HG03064 (cell line): ENCODE measurements at regions not wholly inside any gene's neighbourhood (a gene's known extent, or its start where the extent isn't known, plus 50 kb on each side); places are given as distances from the start of the nearest gene placed in this dataset.
"Not testable (repeated sequence)": the region's sequence is repeated elsewhere in the genome, so short reads cannot be mapped to it uniquely, and the experiment has no call there.

ENCODE experiments used
- ATAC-seq: cut with Tn5 transposase; IDR thresholded peaks from one replicate; pipeline ENCODE4 v1.9.1; 2021; ENCODE audit warnings: low read depth; ENCODE audit not compliant: unreplicated experiment

- not testable (repeated sequence) for ATAC-seq
These were observed 96.2 kb downstream of the BDH1 start for GRCh38 chr3:197459571-197459970.

DNA sequence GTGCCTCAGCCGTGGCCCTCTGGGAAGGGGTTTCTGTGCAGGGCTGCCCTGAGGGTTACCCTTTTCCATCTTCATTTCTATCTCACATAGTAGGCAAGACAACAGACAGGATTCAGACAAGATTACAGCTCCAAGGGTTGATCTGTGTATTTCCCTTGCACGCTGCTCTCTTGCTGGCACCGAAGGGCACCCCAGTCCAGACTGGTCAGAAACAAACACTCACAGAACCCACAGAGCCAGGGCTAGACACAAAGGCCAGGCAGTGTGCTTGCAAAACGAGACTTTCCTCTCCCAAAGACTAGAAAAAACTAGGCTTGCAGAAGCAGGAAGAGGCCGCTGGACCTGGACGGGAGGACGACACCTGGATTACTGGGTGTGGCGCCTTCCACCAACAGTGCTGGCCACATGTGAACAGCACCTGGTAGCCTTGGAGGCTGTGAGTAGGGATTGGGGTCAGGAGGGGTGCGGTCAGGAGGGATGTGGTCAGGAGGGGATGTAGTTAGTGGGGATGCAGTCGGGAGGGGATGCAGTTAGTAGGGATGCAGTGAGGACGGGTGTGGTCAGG lies 96.8 kb downstream of the BDH1 start:
- no peak for ATAC-seq

DNA sequence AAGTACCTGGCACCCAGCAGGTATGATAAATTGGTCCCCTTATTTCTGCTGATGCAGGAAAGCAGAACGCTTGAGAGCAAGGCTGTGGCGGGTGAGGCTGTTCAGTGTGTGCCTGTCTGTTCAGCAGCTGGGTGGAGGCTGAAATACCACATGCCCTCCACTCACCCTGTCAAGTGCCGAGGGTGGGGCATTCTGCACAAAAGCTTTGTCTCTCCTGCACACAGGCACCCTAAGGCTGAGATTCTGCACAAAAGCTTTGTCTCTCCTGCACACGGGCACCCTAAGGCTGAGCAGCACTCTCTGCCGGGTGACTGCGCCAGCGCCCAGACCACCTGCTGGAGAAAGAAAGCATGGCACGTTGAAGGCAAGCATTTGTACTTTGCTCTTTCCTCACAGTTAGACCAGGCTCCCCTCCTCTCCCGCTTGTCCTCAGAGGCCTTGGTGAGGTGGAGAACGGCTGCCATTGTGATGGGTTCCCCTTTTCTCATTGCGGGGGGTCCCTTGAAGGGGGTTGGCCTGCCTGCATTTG lies 97.5 kb downstream of the BDH1 start:
- ATAC-seq = no peak

DNA sequence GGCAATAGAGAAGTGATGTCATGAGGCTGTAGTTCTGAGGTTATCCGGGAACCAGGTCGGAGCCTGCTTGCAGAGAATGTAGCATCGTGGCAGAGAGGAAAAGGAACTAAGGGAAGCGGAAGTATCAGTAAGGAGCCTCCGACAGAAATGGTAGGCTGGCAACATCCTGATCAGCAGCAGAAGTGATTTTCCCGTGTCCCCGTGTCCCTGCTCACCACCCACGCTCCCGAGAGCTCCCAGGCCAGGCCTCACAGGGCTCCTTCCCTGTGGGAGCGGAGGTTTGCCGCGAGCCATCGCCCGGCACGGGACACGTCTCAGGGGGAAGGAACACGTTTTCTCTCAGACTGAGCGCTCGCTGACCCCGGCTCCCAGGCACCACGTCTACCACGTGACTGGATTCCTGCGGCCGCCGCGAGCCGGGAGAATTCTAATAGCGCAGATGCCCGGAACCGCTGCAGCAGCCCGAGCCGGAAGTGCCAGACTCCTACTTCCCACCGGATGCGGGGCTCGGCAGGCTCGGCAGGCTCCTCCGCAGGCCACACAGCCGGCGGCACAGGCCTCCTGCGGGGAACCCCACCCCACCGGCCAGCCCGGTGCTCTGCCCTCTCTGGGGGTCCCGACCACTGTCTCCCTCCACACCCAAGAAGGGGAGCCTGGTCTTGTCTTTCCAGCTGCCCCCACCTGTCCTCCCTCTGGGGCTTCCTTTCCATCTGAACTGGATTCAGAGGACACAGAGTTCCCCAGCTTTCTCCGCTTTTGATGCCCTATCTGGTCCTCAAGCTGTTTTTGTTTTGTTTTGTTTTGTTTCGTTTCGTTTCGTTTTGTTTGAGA lies 99.3 kb downstream of the BDH1 start:
- ATAC-seq = no peak

DNA sequence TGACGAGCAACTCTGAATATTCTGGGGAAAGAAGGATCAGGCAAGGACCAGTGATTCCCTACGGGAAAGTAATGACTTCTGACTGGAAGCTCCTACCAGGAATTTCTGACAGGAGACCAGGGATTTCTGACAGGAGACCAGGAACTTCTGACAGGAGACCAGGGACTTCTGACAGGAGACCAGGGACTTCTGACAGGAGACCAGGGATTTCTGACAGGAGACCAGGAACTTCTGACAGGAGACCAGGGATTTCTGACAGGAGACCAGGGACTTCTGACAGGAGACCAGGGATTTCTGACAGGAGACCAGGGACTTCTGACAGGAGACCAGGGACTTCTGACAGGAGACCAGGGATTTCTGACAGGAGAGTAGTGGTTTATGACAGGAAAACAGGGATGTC lies 100.9 kb downstream of the BDH1 start:
- ATAC-seq = not testable (repeated sequence)

DNA sequence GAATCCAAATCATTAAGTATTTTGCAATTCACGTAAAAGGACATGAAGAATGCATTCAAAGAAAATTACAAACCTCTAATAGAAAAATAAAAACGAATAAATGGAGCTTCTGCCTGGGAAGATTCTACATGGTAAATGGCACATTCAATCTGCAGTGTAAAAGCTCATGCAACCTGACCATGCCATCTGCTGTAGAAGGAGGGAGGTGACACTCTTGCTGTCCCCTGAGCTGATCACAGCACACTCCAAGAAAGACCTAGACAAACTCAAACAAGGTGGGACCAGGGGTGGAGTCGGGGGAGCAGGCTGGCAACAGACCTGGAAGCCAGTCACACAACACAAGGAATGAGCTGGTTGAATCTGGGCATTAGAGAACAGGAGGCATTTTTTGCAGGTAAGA lies 101.8 kb downstream of the BDH1 start:
- ATAC-seq = no peak

- no peak for ATAC-seq
These were observed 105.0 kb downstream of the BDH1 start for GRCh38 chr3:197450810-197451209.

DNA sequence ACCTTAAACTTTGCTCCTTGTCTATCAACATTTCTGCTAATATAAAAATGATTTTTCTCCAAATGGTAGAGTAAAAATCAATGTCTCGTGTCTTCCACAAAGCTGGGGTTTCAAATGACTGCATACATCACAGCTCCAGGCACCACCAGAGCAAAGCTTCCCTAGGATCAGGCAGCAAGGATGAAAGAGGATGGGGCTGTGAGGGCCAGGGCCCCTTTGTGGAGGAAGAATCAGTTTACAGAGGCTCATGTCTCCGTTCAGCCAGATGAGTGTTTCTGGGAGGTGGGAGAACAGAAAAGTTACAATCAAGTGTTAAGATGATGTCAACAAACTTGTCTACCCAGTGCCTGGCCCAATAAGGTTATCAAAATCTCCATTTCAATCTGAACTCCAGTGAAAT lies 105.5 kb downstream of the BDH1 start:
- ATAC-seq = no peak

DNA sequence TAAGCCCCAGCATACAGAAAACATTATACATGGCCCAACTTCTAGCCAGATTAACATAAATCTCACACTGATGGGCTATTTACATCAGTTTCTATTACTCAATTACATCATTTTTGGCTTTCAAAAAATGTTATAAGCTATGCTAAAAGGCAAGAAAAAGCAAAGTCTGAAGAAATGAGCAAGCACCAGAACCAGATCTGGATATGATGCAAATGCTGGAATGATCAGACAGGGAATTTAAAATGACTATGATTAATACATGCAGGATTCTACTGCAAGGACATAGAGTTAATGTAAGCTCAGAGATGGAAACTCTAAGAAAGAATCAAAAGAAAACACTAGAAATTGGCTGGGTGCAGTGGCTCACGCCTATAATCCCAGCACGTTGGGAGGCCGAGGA lies 106.6 kb downstream of the BDH1 start:
- not testable (repeated sequence) for ATAC-seq

- not testable (repeated sequence) for ATAC-seq
These were observed 108.0 kb downstream of the BDH1 start for GRCh38 chr3:197447781-197448180.

GRCh38 chr3:197447057-197447456 lies 108.7 kb downstream of the BDH1 start:
- no peak for ATAC-seq

- no peak for ATAC-seq
These were observed 109.1 kb downstream of the BDH1 start for GRCh38 chr3:197446700-197447056.

DNA sequence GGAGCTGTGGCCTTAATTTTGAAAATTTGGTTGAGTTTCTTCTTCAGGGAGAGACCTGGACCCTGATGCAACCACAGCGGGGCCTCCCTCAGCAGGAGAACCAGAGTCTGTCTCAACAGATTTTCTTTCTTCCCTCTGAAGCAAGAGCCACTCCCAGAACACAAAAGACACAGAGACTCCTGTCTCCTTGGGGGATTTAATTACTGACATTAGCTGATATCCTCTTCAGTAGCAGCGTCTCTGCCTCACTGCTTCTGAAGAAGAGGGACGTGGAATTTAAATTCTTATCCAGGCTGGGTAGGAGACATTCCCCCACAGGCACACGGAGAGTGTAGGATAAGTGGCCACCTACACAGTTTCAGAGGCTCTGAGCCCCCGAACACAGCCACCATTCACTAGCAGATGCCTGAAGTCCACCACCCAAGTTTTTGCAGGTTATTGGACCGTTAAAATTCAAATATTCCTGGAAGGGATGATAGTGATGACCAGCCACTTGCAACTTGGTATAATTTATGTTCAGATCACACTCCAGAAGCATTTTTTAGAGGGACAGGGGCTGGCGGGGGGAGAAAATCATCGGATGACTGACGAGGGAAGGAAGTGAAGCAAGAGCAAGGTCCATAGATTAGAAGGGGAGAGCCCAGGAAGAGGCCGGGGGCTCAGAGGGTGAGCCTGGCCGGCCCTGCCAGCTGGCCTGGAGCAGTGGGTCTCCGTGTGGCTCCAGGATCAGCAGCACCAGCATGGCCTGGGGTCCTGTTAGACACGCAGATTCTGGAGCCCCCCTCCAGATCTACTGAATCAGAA lies 109.7 kb downstream of the BDH1 start:
- ATAC-seq = no peak

DNA sequence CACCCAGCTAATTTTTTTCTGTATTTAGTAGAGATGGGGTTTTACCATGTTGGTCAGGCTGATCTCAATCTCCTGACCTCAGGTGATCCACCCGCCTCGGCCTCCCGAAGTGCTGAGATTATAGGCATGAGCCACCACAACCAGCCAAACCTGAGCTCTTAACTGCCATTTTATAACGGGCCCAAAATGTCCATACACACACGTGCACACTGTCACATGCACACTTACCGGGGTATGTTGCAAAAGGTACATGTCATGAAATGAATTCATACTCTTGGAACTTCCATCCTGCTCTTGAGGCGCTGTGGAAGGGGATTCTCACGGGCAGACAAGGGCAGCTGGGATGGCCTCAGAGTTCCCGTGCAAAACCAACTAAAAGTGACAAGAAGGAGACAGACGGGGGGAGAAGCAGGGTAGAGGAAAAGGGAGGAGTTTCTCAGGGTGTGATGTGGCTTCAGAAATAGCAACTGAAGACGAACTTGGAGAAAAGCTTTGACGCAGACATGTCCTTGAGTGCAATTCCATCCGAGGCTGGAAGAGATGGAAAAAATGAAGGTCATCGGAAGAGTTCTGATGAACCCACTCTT lies 110.9 kb downstream of the BDH1 start:
- no peak for ATAC-seq

DNA sequence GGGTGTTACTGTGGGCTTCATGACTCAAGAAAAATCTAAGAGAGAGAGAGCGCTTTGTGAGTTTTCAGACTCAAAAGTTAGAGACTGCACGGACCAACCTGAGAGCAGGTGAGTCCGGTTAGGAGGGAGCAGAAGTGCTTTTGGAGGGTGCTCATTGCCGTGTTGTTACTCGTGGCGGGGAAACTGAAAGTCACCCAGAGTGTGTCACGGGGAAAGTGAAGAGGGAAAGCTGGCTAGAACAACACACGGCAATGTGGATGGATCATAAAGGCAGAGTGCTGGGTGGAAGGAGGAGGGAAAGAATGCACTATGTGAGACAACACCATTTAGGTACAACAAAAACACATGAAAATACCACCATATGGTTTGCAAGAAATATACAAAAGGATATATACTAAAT lies 112.3 kb downstream of the BDH1 start:
- ATAC-seq = no peak

DNA sequence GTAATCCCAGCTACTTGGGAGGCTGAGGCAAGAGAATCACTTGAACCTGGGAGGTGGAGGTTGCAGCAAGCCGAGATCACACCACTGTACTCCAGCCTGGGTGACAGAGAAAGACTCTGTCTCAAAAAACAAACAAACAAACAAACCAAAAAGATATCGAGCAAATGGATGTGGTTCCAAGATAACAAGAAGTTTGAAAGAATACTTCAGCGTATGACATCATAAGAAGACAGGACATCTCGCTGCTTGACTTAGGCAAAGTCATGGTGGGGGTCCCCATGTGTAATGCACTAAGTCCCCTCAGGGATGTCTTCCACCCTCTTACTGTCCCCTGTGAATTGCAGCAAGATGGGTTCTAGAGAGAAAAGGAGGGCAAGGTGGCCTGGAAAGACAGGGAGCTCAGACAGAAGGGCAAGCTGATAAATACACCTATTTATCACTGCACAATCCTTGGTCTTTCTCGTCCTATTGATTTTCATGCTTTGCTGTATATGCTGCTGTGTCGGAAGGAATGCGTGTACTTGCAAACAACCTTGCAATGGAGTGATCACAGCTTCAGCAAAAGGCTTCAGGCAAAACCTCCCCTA lies 115.0 kb downstream of the BDH1 start:
- ATAC-seq = no peak

GRCh38 chr3:197438906-197439305 lies 116.9 kb downstream of the BDH1 start:
- ATAC-seq = no peak

DNA sequence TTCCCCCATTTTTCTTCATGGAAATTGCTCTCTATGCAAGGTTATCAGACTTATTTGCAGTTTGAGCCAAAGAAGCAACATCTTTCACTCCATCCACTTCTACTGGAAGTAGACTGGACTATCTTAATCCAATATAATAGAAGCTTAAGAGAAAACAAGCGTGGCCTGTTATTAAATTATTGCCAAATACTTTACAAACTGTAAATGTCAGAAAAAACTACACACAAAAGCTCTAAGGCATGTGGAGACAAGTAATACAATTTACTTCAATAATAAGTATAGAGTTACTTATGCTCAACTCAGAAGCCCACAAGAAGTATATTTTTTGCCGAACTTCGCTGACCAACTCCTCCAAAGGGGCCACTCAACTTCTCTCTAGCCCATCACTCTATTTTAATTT lies 120.3 kb downstream of the BDH1 start:
- no peak for ATAC-seq

GRCh38 chr3:197434830-197435229 lies 120.9 kb downstream of the BDH1 start:
- no peak for ATAC-seq

DNA sequence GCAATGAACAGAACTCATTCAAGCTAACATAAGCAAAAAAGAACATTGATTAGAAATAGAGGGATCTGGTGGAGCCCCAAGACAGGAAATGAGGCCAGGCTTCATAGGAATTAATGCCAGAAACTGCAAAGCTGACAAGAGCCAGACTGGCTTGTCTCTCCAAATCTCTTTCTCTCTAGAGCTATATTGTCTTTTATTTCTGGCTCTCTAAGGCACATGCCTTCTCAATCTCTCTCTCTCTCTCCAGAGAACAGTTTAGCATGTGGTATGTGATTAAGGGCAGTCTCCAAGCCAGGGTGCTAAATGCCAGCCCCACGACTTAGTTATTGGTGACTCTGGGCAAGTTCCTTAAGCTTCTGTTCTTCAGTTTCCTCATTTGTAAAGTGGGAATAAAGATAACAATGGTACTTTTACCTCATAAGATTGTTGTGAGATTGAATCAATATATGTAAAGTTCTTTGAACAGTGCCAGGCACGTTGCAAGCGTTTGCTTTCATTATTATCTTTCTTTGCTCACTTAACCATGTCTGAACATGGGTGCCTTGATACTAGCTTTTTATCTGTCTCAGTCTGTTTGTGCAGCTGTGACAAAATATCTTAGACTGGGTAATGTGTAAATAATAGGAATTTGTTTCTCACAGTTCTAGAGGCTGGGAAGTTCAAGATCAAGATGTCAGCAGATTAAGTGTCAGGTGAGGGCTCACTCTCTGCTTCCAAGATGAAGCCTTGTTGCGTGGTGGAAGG lies 123.2 kb downstream of the BDH1 start:
- no peak for ATAC-seq
